ENCODE measurements at regions not wholly inside any gene's neighbourhood (a gene's known extent, or its start where the extent isn't known, plus 50 kb on each side); places are given as distances from the start of the nearest gene placed in this dataset.
"Not testable (repeated sequence)": the region's sequence is repeated elsewhere in the genome, so short reads cannot be mapped to it uniquely, and the experiment has no call there.

GRCh38 chr3:75329476-75330097 is 334.5 kb upstream of the FRG2C start:
- Histone ChIP-seq H3K4me2 (no peak overlapping the region), H3K27ac (ENCODE audit: low read depth in 2 of 2, low read length in 1 of 2) (no peak overlapping the region), H3K9me3 (no peaks in the 10 kb centered on the region), H3K4me3 (ENCODE audit: low read depth in 2 of 2, low read length in 1 of 2) (no peak overlapping the region), H3K27me3 (ENCODE audit: insufficient read depth) (no peaks in the 10 kb centered on the region), H3K9me2 (no peaks in the 10 kb centered on the region), H3K4me1 (ENCODE audit: control insufficient read depth in 1 of 2, insufficient read depth in 2 of 2, low read depth in 1 of 2, low read length in 1 of 2) (peaks cover 0 to 30% of the 10 kb centered on the region in 2 experiments; a peak in 1 of 4 replicates), H3K9ac (no peak overlapping the region), H3K79me2 (ENCODE audit: insufficient read depth) (no peaks in the 10 kb centered on the region), H3K36me3 (replicated peaks in 1 of 2; ENCODE audit: control insufficient read depth in 1 of 2, insufficient read depth in 2 of 2, low read length in 1 of 2) (no peaks in the 10 kb centered on the region), H2AFZ (ENCODE audit: low read depth) (no peak overlapping the region), H3F3A (replicated peaks; ENCODE audit: insufficient read depth) (no peaks in the 10 kb centered on the region), H4K20me1 (ENCODE audit: insufficient read depth) (no peaks in the 10 kb centered on the region)
- ChIA-PET POLR2A (interaction anchor here (0.6 kb wide), 1 partner anchor 15 kb away, joined by 4 read pairs; no protein-coding TSS in a partner anchor), CTCF (interaction anchor here (0.6 to 1.0 kb wide), 2 partner anchors 36 to 92 kb away, joined by 3 to 4 read pairs; no protein-coding TSS in a partner anchor)
- WGBS (ENCODE audit: low lambda C conversion rate) = 7% methylated on average over 4 of the region's 4 CpGs
- DNase-seq = peak; percentile 77
- TF ChIP-seq GATA2 (CRISPR knock-in tag; IDR thresholded peaks at IDR 0.05) (peak; percentile 53), FOXM1 (IDR thresholded peaks at IDR 0.05; ENCODE audit: low read depth) (no peak), EP300 (IDR thresholded peaks at IDR 0.05; ENCODE audit: borderline replicate concordance in 1 of 2, low read depth in 1 of 2, low read length in 1 of 2) (peak in 1 of 2 experiments; percentile 75; a peak in 1 of 4 replicates), FOXJ3 (CRISPR knock-in tag; IDR thresholded peaks at IDR 0.05) (0 out of 2 replicates have a peak, but pooled peaks have one; percentile 18), RCOR1 (IDR thresholded peaks at IDR 0.05; ENCODE audit: low read length) (peak; percentile 94)

- H2AFZ ChIP-seq (ENCODE audit: low read depth) = not testable (repeated sequence)
Observed at GRCh38 chr3:75330446-75330845, 333.7 kb upstream of the FRG2C start.

GRCh38 chr3:75332090-75332489 is 332.0 kb upstream of the FRG2C start:
- H3K9me2 ChIP-seq; CTCF ChIA-PET; H3K4me3 ChIP-seq (ENCODE audit: low read depth in 2 of 2, low read length in 1 of 2); H3K4me2 ChIP-seq; H4K20me1 ChIP-seq (ENCODE audit: insufficient read depth); H3K9me3 ChIP-seq; H3K27ac ChIP-seq (ENCODE audit: low read depth in 2 of 2, low read length in 1 of 2); H3K79me2 ChIP-seq (ENCODE audit: insufficient read depth); H2AFZ ChIP-seq (ENCODE audit: low read depth); H3K9ac ChIP-seq; H3K36me3 ChIP-seq (replicated peaks in 1 of 2; ENCODE audit: control insufficient read depth in 1 of 2, insufficient read depth in 2 of 2, low read length in 1 of 2); H3K27me3 ChIP-seq (ENCODE audit: insufficient read depth); POLR2A ChIA-PET; H3F3A ChIP-seq (replicated peaks; ENCODE audit: insufficient read depth): not testable (repeated sequence)
- WGBS (ENCODE audit: low lambda C conversion rate) = 17% methylated on average over 1 of the region's 1 CpG
- peaks cover 0 to 30% of the 10 kb centered on the region in 2 experiments; a peak in 1 of 4 replicates for H3K4me1 ChIP-seq (ENCODE audit: control insufficient read depth in 1 of 2, insufficient read depth in 2 of 2, low read depth in 1 of 2, low read length in 1 of 2)
- TF ChIP-seq GATA2 (CRISPR knock-in tag; IDR thresholded peaks at IDR 0.05) (peak; percentile 27), EP300 (IDR thresholded peaks at IDR 0.05; ENCODE audit: borderline replicate concordance in 1 of 2, low read depth in 1 of 2, low read length in 1 of 2) (peak in 1 of 2 experiments; percentile 69; a peak in 2 of 4 replicates), RCOR1 (IDR thresholded peaks at IDR 0.05; ENCODE audit: low read length) (peak; percentile 53; the same call in 1 of the 2 replicates)
- DNase-seq = peak; percentile 35

More at GRCh38 chr3:75330446-75330845, 333.7 kb upstream of the FRG2C start:
- H3K27me3 ChIP-seq (ENCODE audit: insufficient read depth); H3F3A ChIP-seq (replicated peaks; ENCODE audit: insufficient read depth); DNase-seq; H3K27ac ChIP-seq (ENCODE audit: low read depth in 2 of 2, low read length in 1 of 2); CTCF ChIA-PET; H3K9me2 ChIP-seq; H3K36me3 ChIP-seq (replicated peaks in 1 of 2; ENCODE audit: control insufficient read depth in 1 of 2, insufficient read depth in 2 of 2, low read length in 1 of 2); H3K4me2 ChIP-seq; H3K4me3 ChIP-seq (ENCODE audit: low read depth in 2 of 2, low read length in 1 of 2); POLR2A ChIA-PET; H4K20me1 ChIP-seq (ENCODE audit: insufficient read depth); H3K9me3 ChIP-seq; H3K79me2 ChIP-seq (ENCODE audit: insufficient read depth); H3K9ac ChIP-seq: not testable (repeated sequence)
- H3K4me1 ChIP-seq (ENCODE audit: control insufficient read depth in 1 of 2, insufficient read depth in 2 of 2, low read depth in 1 of 2, low read length in 1 of 2) = peaks cover 0 to 30% of the 10 kb centered on the region in 2 experiments; a peak in 1 of 4 replicates
